ENCODE measurements at regions not wholly inside any gene's neighbourhood (a gene's known extent, or its start where the extent isn't known, plus 50 kb on each side); places are given as distances from the start of the nearest gene placed in this dataset.

DNA sequence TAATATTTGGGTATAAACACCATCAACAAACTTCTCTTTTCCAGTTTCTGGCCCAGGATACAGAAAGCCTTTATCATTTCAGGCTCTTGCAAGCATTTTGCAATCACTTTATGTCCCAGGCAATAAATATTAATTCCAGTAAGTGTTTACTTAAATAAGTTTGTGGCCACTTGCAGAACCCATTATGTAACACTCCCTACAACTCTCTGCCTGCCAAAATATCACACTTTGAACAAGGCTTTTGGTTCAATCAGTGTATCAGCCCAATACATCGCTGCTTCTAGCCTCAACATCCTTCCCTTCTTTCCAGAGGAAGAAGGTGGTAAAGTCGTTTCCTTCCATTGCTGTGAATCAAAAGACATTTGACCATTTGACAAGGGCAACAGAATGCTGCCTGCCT is 203.0 kb upstream of the USP25 start:
- no peak for DNase-seq (ENCODE audit: low spot score)

DNA sequence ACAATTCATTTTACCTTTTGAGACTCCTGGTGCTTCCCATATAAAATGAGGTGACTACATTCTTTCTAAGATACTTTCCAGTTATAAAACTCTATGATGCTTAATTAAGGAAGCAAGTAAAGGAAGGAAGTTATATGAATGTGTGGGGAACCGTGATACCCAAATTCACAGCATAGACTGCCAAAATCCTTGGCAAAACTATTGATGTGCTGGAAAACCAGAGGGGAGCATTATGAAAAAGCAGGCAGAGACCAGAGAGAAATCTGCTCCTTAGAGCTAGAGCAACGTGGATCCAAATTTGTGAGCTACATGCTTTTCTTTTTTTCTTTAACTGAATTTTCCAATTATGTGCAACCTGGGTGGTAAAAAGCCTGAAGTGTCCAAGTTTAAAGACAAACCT is 201.4 kb upstream of the USP25 start:
- DNase-seq (ENCODE audit: low spot score) = no peak

- no peak for DNase-seq (ENCODE audit: low spot score)
Measured at GRCh38 chr21:15531986-15532385, 197.8 kb upstream of the USP25 start.

GRCh38 chr21:15533618-15534017 is 196.2 kb upstream of the USP25 start:
- DNase-seq (ENCODE audit: low spot score) = no peak

- DNase-seq (ENCODE audit: low spot score) = no peak
Measured at GRCh38 chr21:15534450-15534886, 195.3 kb upstream of the USP25 start.

DNA sequence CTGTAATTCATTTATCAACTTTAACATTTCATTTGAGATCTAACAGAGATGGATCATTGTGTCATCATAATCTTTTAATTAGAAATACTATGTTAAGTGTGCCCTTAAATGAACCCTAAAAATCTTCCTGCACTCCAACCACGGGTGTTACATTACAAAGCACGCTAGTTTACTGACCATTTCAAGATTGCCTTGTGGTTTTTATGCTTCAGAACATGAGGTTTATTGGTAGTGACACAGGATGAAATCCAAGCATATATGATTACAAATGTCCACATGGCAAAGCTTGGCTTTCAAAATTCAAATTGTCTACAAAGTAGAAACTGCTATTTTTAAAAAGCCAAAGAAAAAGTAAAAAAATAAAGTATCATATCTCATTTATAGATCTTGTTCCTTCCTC is 190.4 kb upstream of the USP25 start:
- DNase-seq (ENCODE audit: low spot score) = no peak

DNA sequence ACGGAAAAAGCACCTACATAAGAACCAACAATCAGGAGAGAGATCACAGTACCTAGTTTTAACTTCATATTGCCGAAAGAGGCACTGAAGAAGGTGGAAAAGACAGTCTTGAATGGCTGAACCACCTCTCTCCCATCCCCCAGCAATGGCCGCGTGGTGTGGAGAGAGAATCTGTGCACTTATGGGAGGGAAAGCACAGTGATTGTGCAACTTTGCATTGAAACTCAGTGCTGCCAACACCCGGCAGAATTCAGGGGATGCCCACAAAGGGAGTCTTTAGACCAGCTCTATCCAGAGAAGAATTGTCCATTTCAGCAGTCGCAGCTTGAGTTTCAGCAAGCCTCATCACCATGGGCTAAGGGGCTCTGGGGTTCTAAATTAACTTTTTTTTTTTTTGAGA is 186.3 kb upstream of the USP25 start:
- no peak for DNase-seq (ENCODE audit: low spot score)

DNA sequence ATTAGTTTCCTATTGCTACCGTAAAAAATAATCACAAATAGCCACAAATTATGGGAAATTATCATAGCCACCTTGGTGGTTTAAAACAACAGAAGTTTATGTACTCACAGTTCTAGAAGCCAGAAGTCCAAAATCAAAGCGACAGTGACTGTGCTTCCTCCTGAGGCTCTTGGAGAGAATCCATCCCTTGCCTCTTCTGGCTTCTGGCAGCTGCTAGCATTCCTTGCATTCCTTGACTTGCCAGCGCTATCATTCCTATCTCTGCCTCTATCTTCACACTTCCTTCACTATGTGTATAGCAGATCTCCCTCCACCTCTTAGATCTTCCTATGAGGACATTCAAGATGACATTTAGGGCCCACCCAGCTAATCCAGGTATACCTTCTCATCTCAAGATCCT is 180.1 kb upstream of the USP25 start:
- DNase-seq (ENCODE audit: low spot score) = peak; percentile 36

DNA sequence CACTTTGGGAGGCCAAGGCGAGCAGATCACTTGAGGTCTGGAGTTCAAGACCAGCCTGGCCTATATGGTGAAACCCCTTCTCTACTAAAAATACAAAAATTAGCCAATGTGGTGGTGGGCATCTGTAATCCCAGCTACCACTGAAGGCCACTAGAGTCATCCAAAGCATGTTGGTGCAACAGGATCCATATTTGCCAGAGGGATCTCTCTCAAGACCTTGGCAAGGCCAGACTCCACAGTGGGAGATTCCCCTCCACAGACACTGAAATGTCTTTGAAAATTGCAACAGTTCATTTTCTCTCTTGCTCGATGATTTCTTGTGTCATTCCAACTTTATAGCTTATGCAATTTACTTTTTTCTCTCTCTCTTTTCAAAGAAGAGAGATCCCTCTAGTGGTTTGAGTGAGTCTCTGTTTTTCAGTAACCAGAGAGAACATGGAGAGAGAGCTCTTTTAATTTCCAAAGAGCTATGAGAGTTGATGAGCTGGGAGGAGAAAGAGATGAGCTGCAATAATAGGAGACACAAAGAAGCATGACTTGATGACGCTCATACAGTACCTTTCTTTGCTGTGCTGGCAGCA is 176.8 kb upstream of the USP25 start:
- DNase-seq (ENCODE audit: low spot score) = no peak

- DNase-seq (ENCODE audit: low spot score) = peak; percentile 84
Measured at GRCh38 chr21:15557925-15558324, 171.9 kb upstream of the USP25 start.

DNA sequence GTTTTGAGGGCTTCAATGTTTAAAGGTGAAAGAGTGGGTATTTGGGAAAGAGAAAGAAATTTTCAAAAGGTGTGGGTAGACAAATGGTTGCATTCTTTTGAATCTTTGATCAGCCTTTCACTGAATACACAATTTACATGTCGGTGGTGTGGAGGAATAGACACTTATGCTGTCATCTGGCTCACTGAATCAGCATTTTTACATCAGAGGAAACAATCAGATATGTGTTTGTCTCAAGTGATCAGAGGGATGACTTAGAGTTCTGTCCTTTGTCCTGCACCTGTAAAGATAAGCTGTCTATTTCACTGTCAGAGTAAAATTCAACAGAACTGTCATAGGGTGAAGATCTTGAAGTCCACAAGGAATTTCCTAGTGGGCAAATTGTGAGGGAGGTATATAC is 170.9 kb upstream of the USP25 start:
- DNase-seq (ENCODE audit: low spot score) = no peak

DNA sequence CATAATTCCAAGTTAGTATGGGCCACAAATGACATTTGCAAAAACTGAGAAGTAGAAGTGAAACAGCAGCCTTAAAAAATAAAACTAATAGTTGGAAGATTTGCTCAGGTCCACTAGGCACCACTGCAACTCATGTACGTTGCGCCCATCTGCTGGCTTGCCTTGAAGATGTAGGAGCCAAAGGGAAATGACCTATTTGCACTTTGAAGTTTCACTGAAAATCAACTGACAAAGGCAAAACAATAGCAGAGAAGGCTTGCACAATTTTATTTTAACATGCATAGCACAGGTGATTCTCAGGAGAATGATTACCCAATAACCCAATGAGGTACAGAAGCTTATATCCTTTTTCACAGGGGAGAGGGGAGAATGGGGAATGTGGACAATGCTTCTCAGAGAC is 170.1 kb upstream of the USP25 start:
- DNase-seq (ENCODE audit: low spot score) = no peak

DNA sequence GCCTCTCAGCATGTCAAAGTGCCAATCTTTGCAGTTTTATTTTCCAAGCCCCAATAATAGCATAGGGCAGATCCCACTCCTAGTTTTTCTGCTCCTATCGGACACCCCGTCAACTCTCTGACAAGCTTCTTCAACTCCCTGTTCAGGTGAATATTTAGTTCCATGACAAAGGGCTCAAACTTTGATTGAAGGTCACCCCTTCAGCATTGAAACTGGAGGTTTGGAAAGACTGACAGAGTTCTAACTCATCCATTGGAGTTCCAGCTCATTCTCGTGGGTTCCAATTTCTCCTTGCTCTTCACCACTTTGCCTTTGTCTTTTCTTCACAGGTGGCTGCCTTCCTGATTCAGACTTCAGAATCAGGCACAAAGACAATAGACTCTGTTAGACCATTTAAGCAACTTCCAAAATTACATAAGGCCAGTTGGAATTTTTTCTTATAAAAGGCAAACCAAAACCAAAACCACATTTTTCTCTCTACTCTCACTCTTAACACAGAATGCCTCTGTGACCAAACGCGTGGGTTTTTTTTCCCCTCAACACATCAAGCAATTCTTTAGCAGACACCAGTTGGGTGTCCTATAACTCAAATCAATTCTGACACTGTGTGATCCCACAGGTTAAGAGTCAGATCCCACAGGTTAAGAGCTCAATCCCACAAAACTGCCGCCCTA is 169.3 kb upstream of the USP25 start:
- no peak for DNase-seq (ENCODE audit: low spot score)

GRCh38 chr21:15562748-15563147 is 167.0 kb upstream of the USP25 start:
- no peak for DNase-seq (ENCODE audit: low spot score)

- DNase-seq (ENCODE audit: low spot score) = no peak
Measured at GRCh38 chr21:15564907-15565306, 164.9 kb upstream of the USP25 start.

DNA sequence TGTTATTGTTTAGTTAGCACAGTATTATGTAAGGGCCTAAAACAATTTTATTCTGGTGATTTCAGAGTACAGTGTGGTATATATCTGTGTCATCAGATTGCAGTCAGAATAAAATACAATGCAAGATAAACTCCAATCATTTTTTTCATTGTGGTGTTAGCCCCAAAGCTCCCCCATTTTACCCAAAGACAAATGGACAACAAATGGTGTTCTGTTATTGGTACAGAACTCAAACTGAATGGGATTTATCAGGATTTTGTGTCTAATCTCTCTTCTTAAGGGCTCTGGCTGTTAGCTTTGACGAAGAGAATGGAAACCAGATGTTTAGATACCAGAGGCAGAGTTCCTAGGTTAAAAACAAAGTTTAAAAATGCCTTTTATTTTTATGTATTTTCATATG is 163.1 kb upstream of the USP25 start:
- DNase-seq (ENCODE audit: low spot score) = no peak

DNA sequence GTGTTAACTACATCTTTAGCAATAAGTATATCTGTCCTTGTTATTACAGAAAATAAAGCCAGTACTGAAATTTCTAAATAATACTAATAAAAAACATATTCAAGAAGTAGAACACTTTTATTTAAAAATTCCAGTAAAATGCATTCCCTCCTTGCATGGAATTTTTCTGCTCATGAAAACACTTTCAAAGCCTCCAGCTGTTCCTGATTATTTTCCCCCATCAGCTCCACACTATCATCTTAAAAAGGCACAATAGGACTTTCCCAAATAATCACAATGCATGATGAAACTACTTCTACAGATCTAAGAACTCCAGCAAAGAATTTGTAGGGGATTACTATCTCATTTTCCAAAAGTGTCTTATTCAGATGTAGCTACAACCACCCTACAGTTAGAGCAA is 162.6 kb upstream of the USP25 start:
- DNase-seq (ENCODE audit: low spot score) = no peak

DNA sequence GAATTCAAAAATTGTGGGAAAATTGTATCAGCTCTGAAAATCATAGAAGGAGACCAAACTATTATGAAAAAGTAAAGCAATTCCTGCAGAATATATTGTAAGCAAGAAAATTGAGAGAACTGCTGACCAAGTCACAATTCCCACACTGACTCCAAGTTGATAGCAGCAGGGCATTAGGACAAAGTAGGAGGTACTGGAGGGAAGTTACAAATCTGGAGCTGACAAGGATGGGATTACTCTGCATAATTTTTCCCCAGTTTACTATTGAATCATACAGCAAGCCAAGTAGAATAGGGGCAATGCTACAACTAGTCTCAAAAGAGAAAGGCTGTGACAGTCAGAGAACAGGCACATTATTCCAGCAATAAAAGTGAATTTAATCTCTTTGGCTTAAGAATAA is 161.3 kb upstream of the USP25 start:
- DNase-seq (ENCODE audit: low spot score) = no peak

DNA sequence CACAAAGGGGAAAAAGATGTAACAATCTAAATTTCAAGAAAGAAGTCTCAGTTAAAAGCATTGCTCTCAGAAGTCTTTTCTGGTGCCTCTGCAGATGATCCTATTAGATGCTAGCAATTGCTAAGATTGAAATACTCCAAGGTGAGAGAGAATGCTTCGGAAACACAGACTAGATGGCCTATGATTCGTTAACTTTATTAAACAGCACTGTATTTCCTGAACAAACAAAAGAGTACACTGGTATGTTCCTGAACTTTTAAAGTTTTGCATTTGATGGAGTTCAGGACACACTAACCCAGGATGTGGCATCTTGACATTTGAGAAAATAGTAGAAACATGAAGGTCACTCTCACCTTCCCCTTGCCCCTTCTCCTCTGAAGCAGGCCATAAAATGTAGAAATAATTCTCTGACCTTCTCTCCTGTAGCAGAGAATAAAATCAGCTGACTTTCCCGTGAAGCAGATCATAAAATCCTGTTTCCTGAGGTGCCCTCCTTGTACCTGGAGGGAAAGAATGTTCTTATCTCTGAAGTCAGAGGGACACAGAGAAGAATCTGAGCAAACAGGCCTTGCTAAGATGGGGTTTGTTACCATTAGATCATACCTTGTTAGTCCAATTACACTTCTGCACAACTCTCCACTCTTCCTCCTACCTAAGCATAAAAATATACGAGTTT is 142.9 kb upstream of the USP25 start:
- DNase-seq (ENCODE audit: low spot score) = no peak

- DNase-seq (ENCODE audit: low spot score) = peak; percentile 35
Measured at GRCh38 chr21:15592271-15592860, 137.4 kb upstream of the USP25 start.

- no peak for DNase-seq (ENCODE audit: low spot score)
Measured at GRCh38 chr21:15592957-15593356, 136.8 kb upstream of the USP25 start.

DNA sequence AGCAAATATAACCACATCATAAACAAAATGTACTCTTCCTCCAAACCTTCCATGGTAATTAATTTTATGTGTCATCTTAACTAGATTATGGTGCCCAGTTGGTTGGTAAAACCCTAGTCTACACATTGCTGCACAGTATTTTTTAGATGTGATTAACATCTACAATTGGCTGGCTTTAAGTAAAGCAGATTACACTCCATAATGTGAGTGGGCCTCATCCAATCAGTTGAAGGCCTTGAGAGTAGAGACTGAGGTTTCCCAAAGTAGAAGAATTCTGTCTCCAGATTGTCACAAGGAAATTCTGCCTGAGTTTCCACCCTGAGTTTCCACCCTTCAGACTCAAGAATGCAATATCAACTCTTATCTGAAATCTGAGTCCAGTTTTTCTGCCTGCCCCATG is 128.4 kb upstream of the USP25 start:
- DNase-seq (ENCODE audit: low spot score) = no peak

- peak; percentile 81 for DNase-seq (ENCODE audit: low spot score)
Measured at GRCh38 chr21:15604413-15604812, 125.4 kb upstream of the USP25 start.
